Small intestine (tissue), 7 donors: ENCODE measurements at regions not wholly inside any gene's neighbourhood (a gene's known extent, or its start where the extent isn't known, plus 50 kb on each side); places are given as distances from the start of the nearest gene placed in this dataset.

ENCODE experiments used
- DNase-seq, 2 donors: peaks; one replicate each; pipeline versions ENCODE4 v3.0.0 to v3.0.0-alpha.2; 2013
- FAIRE-seq: peaks from 2 replicates; lab custom pipeline; 2012; peaks lifted over from hg19 to GRCh38; lab: Jason Lieb, UNC
- H3K27ac ChIP-seq, 3 donors: one replicate each; pipeline ENCODE4 v1.5.1; 2013; ENCODE audit warnings: low read length in 2 of 3, mild to moderate bottlenecking in 2 of 3, control low read depth in 1 of 3, inconsistent platforms in 1 of 3, low read depth in 1 of 3, moderate library complexity in 1 of 3
- H3K27me3 ChIP-seq, 3 donors: one replicate each; pipeline ENCODE4 v1.6.1; 2013; ENCODE audit warnings: low read length in 3 of 3, inconsistent platforms in 1 of 3; ENCODE audit not compliant: control insufficient read depth in 3 of 3, insufficient read depth in 3 of 3
- H3K36me3 ChIP-seq, 3 donors: one replicate each; pipeline ENCODE4 v1.6.1; 2013; ENCODE audit warnings: low read length in 3 of 3, inconsistent platforms in 1 of 3, low read depth in 1 of 3, mild to moderate bottlenecking in 1 of 3, moderate library complexity in 1 of 3; ENCODE audit not compliant: control insufficient read depth in 3 of 3, insufficient read depth in 2 of 3
- H3K4me1 ChIP-seq, 3 donors: one replicate each; pipeline ENCODE4 v1.6.1; 2013; ENCODE audit warnings: low read length in 2 of 3, inconsistent platforms in 1 of 3, low read depth in 1 of 3, mild to moderate bottlenecking in 1 of 3, moderate library complexity in 1 of 3; ENCODE audit not compliant: control insufficient read depth in 3 of 3, insufficient read depth in 2 of 3
- H3K4me3 ChIP-seq, 3 donors: one replicate each; pipeline ENCODE4 v1.5.1; 2013; ENCODE audit warnings: low read length in 3 of 3, control low read depth in 1 of 3, inconsistent platforms in 1 of 3, low read depth in 1 of 3, mild to moderate bottlenecking in 1 of 3, moderate library complexity in 1 of 3
- H3K9me3 ChIP-seq, 2 donors: one replicate each; pipeline ENCODE4 v1.6.1; 2013; ENCODE audit warnings: low read depth in 1 of 2, low read length in 1 of 2; ENCODE audit not compliant: control insufficient read depth in 2 of 2, insufficient read depth in 1 of 2
- WGBS, 3 donors: extraction: QIAGEN DNeasy Blood & Tissue Kit; methylation state at CpG; one replicate each; pipeline ENCODE4 v1.1.7; 2013; 5-methylcytosine and 5-hydroxymethylcytosine counted together
- donor health status: healthy with polysubstance abuse.
- donor health status: control.
- donor health status: control.
- donor health status: Bipolar disorder and iron deficiency.
- donor health status: healthy.

DNA sequence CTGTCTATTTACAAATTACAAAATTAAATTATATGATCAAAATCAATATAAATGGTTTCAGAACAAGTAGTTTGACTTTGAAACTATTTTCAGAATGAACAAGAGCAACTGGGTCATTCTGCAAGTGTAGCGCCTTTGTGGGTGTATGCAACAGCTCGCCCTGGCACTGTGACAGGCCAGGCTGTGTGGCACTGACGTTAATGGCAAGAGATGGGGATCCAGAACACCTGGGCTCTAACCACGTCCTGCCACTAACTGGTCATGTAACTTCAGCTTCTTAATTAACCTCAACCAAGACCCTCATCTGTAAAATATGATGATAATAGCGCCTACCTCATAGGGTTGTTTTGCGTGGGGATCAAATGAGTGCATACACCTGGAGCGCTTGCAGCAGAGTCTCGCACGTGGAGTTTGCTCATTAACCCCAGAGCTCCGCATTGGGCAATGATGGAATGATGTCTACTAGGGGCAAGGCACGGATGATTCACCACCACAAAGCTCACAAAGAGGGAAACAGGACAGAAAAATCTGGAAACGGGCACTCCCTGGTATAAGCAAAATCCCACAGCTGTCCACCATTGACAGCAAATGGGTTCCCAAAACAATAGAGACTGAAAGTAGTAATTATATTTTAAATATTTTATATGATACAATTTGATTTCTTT is 639.4 kb downstream of the SEMA5A start:
- H3K4me1 ChIP-seq: no peaks in the 10 kb centered on the region
- FAIRE-seq (no peak), DNase-seq (no peak)
- H3K27ac ChIP-seq: no peak overlapping the region
- 86 to 88% (median 87%) methylated on average over 12 of the region's 12 CpGs for WGBS, 3 donors
- no peaks in the 10 kb centered on the region for H3K27me3 ChIP-seq
- H3K9me3 ChIP-seq: no peaks in the 10 kb centered on the region
- H3K36me3 ChIP-seq: no peaks in the 10 kb centered on the region
- H3K4me3 ChIP-seq: no peak overlapping the region

DNA sequence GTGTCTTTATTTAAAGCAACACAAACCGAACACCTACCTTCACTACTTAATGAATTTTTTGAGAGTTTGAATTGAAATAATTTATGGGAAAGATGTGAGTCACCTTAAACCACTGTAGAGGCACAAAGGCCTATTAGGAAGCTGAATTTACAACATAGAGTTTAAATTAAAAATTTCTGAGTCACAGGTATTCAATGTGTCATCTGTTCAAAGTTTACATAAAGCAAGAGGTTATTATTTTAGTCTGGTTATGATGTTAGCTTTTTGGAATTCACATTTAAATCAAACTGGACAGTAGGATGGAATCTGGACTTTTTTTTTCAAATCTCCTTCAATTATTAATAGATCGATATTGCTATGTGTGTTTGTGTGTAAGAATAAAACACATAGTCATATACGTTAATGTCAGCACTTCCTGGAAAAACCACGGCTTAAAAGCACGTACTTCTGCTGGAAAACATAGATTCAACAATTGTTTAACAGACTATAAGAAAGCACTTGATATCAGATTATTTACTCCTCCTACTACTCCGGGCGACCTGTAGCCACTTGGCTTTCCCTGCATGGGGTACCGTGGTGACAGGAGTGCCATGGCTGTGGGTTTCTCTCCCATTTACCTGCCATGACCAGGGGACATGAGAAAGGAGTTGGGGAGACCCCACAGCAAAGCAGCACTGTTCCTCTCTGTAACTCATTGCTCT is 638.6 kb downstream of the SEMA5A start:
- no peaks in the 10 kb centered on the region for H3K9me3 ChIP-seq
- H3K27me3 ChIP-seq: no peaks in the 10 kb centered on the region
- no peak overlapping the region for H3K4me3 ChIP-seq
- no peaks in the 10 kb centered on the region for H3K36me3 ChIP-seq
- no peak for FAIRE-seq
- 79 to 82% (median 82%) methylated on average over 8 of the region's 8 CpGs for WGBS, 3 donors
- H3K27ac ChIP-seq: no peak overlapping the region
- H3K4me1 ChIP-seq: no peaks in the 10 kb centered on the region
- DNase-seq: no peak

DNA sequence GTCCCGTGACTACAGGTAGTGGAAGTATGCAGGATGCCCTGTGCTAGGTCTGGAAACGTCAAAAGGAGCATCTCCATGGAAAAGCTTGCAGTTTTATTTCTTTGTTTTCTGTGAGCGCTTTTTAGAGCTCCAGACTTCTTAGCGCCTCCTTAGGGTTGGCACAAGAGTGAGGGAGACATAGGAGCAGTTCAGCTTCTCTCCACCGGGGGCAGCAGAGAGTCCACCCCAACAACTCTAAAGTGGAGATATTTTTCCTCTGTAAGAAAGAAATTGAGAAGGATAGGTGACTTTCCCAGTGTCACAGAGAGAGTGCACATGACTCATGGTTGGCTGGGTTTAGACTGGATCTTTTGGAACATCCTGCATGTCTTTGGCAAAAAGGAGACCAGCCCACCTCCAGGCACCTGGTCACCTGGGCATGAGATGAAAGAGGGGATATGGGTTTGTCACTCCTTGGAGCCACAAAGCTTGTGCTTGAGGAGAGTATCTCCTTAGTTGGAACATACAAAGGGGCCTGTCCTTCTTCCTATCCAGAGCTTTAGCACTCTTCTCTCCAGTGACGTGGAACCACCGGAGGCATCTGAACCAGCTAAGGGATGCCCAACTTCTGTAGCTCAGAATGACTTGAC is 637.7 kb downstream of the SEMA5A start:
- H3K27ac ChIP-seq: no peak overlapping the region
- H3K4me1 ChIP-seq: no peaks in the 10 kb centered on the region
- H3K9me3 ChIP-seq: no peaks in the 10 kb centered on the region
- FAIRE-seq (no peak), DNase-seq (peak; percentile 38 to 40)
- H3K36me3 ChIP-seq: no peaks in the 10 kb centered on the region
- no peak overlapping the region for H3K4me3 ChIP-seq
- 52 to 61% (median 58%) methylated on average over 7 of the region's 7 CpGs for WGBS, 3 donors
- no peaks in the 10 kb centered on the region for H3K27me3 ChIP-seq

DNA sequence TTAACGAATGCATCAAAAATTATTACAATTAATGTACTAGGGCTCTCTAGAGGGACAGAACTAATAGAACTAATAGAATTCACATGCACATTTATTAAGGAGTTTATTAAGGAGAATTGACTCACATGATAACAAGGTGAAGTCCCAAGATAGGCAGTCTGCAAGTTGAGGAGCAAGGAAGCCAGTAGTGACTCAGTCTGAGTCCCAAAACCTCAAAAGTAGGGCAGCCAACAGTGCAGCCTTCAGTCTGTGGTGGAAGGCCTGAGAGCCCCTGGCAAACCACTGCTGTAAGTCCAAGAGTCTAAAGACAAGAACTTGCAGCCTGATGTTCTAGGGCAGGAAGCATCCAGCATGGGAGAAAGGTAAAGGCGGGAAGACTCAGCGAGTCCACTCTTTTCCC is 633.8 kb downstream of the SEMA5A start:
- H3K27ac ChIP-seq: no peak overlapping the region
- no peaks in the 10 kb centered on the region for H3K9me3 ChIP-seq
- H3K36me3 ChIP-seq: no peaks in the 10 kb centered on the region
- H3K4me1 ChIP-seq: no peaks in the 10 kb centered on the region
- DNase-seq (no peak), FAIRE-seq (no peak)
- 93 to 97% (median 95%) methylated on average over 3 of the region's 3 CpGs for WGBS, 3 donors
- no peaks in the 10 kb centered on the region for H3K27me3 ChIP-seq
- no peak overlapping the region for H3K4me3 ChIP-seq

DNA sequence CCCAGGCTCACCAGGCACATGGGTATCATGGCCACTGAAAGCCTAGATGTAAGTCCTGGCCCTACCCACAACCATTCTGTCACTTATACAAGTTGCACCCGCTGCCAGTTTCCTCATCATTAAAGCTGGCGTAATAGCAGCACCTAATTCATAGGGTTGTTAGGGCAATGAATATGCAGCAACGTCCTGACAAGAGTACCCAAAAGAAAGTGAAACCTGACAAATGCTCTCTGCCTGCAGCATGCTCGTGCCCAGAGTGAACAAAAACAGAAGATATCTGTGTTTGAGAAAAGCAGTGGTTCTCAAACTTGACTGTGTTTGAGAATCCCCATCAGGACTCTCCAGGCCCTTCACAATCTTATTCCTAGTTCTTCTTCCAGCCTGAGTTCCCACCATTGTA is 632.4 kb downstream of the SEMA5A start:
- DNase-seq (peak in 1 of 2 donors; percentile 25), FAIRE-seq (no peak)
- H3K4me1 ChIP-seq: no peaks in the 10 kb centered on the region
- H3K36me3 ChIP-seq: no peaks in the 10 kb centered on the region
- H3K27ac ChIP-seq: no peak overlapping the region
- WGBS, 3 donors: 17 to 57% (median 21%) methylated on average over 4 of the region's 4 CpGs
- H3K27me3 ChIP-seq: no peaks in the 10 kb centered on the region
- no peak overlapping the region for H3K4me3 ChIP-seq
- H3K9me3 ChIP-seq: no peaks in the 10 kb centered on the region

DNA sequence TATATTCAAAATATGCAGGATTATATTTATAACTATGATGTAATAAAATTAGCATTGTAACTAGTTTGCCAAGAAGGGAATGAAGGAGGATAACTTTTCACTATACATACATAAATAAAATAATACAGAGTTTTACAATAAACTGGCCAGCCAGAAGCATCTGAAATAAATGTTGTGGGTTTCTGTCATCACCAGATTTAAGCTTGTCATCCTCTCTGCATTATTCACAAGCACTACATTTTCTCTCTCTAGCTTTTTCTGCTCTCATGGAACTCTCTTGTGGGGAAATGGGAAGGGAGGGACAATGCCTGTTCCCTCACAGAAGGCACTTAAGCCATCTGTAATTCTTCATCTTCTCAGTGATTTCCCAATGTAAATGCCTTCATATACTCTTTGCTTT is 626.8 kb downstream of the SEMA5A start:
- Histone ChIP-seq H3K9me3 (peaks cover 0 to 2% of the 10 kb centered on the region in 2 donors), H3K27ac (no peak overlapping the region), H3K4me3 (no peak overlapping the region), H3K36me3 (no peaks in the 10 kb centered on the region), H3K4me1 (no peaks in the 10 kb centered on the region), H3K27me3 (no peaks in the 10 kb centered on the region)
- DNase-seq (no peak), FAIRE-seq (no peak)

DNA sequence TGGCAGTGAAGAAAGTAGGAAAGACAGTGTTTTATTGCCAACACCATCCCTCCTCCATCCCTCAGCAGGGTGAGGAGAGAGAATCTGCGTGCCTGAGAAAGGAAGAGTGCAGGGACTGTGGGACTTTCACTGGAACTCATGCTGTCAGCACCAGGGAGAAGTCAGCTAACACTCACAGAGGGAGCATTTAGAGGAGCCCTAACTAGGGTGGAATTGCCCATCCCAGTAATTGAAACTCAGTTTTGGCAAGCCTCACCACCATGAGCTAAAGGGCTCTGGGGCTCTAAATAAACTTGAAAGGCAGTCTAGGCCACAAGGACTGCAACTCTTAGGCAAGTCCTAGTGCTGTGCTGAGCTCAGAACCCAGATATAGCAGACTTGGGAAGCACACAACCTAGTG is 622.3 kb downstream of the SEMA5A start:
- Histone ChIP-seq H3K27me3 (no peaks in the 10 kb centered on the region), H3K36me3 (no peaks in the 10 kb centered on the region), H3K4me1 (no peaks in the 10 kb centered on the region), H3K9me3 (peaks cover 0 to 5% of the 10 kb centered on the region in 2 donors), H3K4me3 (no peak overlapping the region), H3K27ac (no peak overlapping the region)
- DNase-seq: no peak
- FAIRE-seq: no peak
- 50 to 69% (median 51%) methylated on average over 1 of the region's 1 CpG for WGBS, 3 donors

DNA sequence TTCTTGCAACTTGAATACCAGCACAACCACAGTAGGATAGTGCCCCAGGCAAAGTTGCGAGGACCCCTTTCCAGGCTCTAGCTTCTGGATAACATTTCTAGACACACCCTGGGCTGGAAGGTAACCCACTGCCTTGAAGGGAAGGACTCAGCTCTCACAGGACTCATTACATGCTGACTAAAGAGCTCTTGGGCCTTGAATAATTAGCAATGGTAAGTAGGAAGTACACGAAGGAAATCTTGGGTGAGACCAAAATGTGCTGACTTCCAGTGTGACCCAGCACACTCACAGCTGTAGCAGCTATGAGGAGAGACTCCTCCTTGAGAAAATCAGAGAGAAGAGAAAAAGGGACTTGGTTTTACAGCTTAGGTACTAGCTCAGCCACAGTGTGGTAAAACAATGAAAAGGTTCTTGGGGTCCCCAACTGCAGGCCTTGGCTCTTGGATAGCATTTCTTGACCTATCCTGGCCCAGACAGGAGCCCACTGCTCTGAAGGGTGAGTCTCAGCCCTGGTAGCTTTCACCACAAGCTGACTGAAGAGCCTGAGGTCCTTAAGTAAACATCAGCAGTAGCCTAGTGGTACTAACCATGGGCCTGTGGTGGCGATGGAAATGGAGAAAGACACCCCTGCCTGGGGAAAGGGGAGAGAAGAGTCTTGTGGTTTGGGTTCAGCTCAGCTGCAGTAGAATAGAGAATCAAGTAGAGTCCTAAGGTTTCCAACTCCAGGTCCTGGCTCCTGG is 621.7 kb downstream of the SEMA5A start:
- H3K4me3 ChIP-seq: no peak overlapping the region

More for the DNA sequence above, 621.7 kb downstream of the SEMA5A start:
- FAIRE-seq: no peak
- Histone ChIP-seq H3K4me1 (no peaks in the 10 kb centered on the region), H3K9me3 (peaks cover 0 to 5% of the 10 kb centered on the region in 2 donors), H3K27ac (no peak overlapping the region), H3K36me3 (no peaks in the 10 kb centered on the region), H3K27me3 (no peaks in the 10 kb centered on the region)
- WGBS, 3 donors: 64 to 79% (median 78%) methylated on average over 3 of the region's 3 CpGs
- no peak for DNase-seq
